Embryonic facial prominence (tissue), 1 donor: ENCODE measurements at regions not wholly inside any gene's neighbourhood (a gene's known extent, or its start where the extent isn't known, plus 50 kb on each side); places are given as distances from the start of the nearest gene placed in this dataset.

Experiments used
- DNase-seq: peaks from one replicate; pipeline ENCODE4 v3.0.0-alpha.2; 2016; ENCODE audit errors: extremely low spot score

DNA sequence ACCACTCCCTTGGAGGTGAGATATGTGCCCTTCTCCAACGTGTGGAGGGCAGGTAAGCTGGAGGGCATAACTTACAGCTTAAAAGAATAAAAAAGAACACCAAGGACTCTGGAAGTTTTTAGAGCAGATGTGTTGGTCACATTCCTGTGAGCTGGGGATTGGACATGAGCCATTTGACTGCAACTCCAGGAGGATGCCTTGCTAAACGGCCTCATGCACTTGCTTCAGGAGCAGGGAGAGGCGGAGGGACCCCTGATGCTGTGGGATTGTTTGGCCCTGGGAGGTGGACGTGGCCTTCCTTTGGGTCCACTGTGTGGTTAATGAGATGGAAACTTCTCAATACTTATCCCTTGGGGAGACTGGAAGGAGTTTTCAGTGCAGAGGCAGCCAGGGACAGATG, 185.6 kb downstream of the RHOU start:
- no peak for DNase-seq

GRCh38 chr1:228921481-228921880, 186.2 kb downstream of the RHOU start:
- DNase-seq, result no peak

GRCh38 chr1:228922722-228923376, 187.6 kb downstream of the RHOU start:
- no peak for DNase-seq

DNA sequence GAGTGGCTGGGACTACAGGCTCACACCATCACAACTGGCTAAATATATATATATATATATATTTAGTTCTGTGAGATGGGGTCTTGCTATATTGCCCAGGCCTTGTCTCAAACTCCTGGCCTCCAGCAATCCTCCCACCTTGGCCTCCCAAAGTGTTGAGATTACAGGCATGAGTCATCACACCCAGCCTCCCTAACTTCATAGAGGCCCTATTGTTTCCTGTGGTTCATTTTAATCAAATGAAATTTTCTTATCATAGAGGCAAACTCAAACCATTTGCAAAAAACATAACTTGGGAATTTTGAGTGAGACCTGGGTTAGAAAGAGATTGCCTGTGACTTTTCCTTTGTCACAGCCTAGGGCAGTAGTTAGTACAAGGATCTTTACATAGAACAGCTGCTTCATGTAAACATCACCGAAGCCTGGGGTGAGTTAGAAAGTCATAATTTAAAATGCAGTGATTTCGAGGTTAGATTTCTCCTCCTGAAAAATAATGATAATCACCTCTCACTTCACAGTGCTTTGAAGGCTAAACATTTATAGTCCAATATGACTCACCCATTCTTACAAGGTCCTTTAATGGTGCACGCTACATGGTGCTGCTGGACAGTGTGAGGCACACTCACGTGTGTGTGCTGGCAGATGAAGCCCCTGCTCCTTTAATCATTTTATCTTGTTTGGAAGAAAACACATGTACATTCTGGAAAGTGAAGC, 188.9 kb downstream of the RHOU start:
- DNase-seq, result no peak

DNA sequence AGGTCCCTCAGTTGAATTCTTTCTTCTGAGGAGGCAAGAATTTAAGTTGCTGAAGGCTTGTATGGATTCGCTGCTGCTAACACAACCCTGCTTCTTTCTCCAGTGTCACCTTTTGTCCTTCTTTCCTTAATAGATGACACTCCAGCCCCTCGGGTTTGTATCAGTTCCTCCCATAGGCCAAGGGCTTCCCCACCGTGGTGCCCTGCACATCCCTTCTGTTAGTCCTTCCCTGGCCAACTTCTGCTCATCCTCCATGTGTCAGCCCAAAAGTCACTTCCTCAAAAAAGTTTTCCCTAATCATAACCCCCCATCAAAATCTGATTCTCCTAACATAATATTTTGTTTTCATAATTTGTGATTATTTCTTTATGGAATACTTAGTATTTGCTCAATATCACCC, 190.4 kb downstream of the RHOU start:
- DNase-seq, result no peak

DNA sequence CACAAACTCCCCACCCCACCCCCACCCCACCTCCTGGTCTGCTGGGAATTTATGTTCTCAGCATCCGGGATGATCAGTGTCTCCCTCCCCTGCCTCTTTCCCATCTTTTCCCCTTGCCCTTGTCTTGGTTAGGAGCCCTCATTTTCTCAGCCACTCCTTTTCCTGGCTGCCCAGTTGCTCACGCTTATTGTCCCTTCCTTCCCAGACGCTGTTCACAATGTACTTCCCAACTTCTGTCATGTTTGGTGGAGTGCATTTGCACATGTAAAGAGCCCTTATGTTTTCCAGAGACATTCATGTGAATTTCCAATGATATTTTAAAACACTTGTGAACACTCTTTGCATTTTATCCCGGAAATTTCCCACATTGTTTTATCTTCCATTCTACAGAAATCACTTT, 192.1 kb downstream of the RHOU start:
- DNase-seq, result no peak

DNA sequence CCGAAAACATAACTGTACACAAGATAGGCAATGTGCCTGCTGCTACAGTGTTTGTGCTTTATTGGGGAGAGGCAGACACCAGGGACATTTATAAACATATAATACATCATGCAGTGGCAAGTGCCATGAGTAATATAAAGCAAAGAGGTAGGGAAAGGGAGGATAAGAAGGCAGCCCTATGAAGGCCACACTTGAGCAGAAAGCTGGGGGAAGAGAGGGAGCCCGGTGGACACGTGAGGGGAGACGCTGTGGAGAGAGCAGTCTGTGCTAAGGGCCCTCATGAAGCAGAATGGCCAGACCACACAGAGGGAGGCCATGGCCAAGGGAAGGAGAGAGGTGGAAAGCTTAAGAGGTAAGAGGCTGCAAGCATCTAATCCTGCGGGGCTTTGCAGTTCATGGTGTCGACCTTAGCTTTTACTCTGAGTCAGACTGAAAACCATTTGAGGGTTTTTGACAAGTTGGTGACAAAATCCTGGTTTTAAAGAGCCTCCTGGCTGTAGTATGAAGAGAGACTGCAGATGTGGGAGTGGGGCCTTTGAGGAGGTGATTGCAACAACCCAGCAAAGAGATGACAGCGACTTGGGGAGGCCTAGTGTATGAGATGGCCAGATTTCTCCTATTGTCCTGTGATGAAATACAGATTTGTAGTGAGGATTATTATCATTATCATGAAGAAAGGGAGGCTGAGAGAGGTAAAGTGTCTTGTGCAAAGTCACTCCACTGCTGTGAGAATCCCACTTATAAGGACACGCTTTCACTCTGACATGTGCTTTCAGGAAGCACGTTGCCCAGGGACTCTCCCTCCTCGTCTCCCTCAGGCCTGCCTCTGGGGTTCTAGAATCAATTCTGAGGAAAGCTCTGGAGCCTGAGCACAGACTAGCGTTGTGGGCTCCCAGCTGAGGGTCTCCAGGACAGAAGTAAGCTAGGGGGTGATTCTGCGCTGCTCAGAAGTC, 192.9 kb downstream of the RHOU start:
- no peak for DNase-seq

DNA sequence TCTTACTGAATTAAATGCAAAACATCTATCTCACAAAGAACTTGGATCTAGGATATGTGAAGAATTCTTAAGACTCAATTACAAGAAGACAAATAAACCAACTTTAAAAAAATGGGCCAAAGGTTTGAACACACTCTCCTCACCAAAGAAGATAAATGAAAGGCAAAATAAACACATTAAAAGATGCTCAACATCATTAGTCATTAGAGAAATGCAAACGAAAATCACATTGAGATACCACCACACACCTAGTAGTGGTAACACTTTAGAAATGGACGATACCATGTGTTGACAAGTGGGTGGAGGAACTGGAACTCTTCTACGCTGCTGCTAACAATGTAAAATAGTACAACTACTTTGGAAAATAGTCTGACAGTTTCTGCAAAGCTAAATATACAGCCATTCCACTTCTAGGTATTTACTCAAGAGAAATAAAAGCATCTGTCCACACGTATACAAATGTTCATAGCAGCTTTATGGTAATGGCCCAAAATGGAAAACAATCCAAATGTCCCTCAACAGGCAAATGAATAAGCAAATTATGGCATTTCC, 194.3 kb downstream of the RHOU start:
- DNase-seq, result no peak

GRCh38 chr1:228930479-228930957, 195.2 kb downstream of the RHOU start:
- no peak for DNase-seq

GRCh38 chr1:228933753-228934152, 198.5 kb downstream of the RHOU start:
- DNase-seq, result no peak

DNA sequence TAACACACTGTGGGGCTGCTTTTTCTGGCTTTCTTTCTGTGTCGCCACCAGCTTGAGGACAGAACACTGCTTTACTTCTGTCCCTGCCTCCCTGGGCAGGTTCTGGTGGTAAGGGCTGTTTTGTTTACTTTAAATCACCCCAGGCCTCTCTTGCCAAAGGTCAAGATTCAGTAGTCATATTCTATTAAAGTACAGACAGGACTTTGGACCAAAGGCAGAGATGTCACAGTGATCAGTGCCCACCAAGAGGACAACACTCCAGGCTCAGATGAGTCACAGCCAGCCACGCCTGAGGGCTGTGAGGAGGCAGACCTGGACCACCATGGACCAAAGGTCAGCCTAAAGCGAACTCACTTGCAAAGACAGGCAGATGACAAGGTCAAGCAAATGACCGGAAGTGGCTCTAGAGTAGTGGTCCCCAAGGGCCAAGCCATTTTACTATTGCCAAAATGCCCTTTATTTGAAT, 200.0 kb downstream of the RHOU start:
- no peak for DNase-seq

DNA sequence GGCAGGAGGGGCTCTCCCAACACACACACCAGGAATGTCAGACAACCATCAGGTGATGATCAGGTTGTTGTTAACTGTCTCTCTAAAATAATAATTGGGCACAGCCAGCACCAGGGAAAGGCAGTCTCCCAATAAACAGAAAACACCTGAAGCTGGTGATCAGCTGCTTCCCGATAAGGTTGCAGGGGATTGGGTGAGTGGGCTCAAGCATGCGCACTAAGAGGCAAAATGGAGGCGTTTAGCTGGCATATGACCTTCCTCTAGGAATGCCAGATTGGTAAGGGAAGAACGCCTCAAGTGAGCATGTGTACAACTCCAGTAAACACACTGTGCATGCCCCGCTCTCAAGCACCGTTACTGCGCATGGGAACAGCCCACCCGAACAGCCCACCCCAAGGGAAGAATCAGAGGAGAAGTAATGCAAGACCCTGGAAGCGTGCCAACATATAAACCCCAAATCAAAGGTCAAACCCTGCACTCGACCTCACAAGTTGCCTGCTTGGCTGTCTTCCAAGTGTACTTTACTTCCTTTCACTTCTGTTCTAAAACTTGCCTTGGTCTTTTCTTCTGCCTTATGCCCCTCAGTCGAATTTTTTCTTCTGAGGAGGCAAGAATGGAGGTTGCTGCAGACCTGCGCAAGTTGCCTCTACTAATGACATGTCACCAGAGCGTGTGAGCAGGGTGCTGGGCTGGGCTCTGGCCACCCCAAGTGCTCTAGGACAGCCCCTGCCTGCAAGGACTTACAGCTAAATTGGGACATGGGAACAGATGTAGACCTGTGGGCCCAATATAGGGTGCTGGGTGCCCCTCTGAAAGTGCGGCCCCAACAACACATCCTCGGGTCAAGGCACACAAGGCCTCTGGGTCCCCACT, 200.8 kb downstream of the RHOU start:
- DNase-seq, result no peak

- no peak for DNase-seq
Measured at GRCh38 chr1:228936881-228937280, 201.6 kb downstream of the RHOU start.

- DNase-seq, result no peak
Measured at GRCh38 chr1:228937351-228937750, 202.1 kb downstream of the RHOU start.

- no peak for DNase-seq
Measured at GRCh38 chr1:228937851-228938536, 202.7 kb downstream of the RHOU start.

DNA sequence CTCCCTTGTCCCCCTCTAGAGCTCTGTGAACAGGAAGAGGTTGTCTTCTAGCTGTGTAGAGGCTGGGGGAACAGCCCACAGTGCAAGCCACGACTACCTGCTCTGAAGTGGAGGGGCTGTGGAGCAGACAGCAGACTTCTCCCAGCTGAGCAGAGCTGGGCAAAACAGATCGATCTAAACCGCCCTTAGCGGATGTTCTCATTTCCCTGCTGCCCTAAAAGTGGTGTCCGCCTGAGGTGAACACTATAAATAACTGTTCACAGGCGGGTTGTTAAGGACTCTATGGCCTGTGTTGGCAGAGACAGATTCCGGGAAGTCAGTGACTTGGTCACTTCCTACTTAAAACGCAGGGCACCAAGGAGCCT, 203.2 kb downstream of the RHOU start:
- no peak for DNase-seq

- DNase-seq, result no peak
Measured at GRCh38 chr1:228939001-228939691, 203.9 kb downstream of the RHOU start.

GRCh38 chr1:228939881-228940392, 204.7 kb downstream of the RHOU start:
- DNase-seq, result no peak

- no peak for DNase-seq
Measured at GRCh38 chr1:228940526-228940925, 205.2 kb downstream of the RHOU start.

DNA sequence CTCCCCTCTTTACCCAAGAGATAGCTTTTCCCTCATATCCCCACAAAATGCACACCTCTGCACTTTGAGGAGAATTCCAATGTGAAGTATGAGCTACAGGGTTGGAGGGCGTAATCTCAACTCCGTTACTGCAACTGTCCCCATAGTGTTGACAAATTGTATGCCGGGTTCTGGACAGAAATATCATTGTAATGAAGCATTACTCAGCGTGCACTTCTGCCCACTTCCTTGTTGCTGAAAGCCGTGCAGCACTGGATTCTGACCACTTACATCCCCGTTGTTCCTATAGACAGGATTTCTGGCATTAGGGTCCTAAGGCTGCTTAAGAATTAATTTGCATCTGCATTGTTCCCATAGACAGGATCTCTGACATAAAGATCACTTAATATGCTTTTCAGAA, 205.6 kb downstream of the RHOU start:
- no peak for DNase-seq
